IMR-90 (cell line): ENCODE measurements at regions not wholly inside any gene's neighbourhood (a gene's known extent, or its start where the extent isn't known, plus 50 kb on each side); places are given as distances from the start of the nearest gene placed in this dataset.
A peak's percentile ranks its signal among the peaks of the same experiment; 100 is the strongest.

ENCODE experiments used
- ATAC-seq: fragments of 200-7000 bp; cut with Tn5 transposase; 2 replicates; pipeline ENCODE4 v1.9.1; 2020; ENCODE audit warnings: low read depth, mild to moderate bottlenecking, moderate library complexity
- BruUV-seq: library from RNA; stranded (reverse); fragments of 400-500 nt; replicated peaks from 2 replicates; lab custom pipeline; 2021; lab: Mats Ljungman, UMichigan
- CTCF ChIA-PET: fragments of 300-600 bp; formaldehyde crosslinking; extraction: SDS; loops from one replicate; lab custom pipeline; 2021; ENCODE audit warnings: antibody characterized with exemption; lab: Yijun Ruan, JAX
- POLR2A ChIA-PET: fragments of 300-600 bp; sonication (Branson Sonifier 250); formaldehyde crosslinking; loops from one replicate; lab custom pipeline; 2022; ENCODE audit warnings: antibody characterized with exemption; ENCODE audit not compliant: unreplicated experiment; lab: Charles Lee
- DNase-seq: peaks from one replicate; pipeline ENCODE4 v3.0.0; 2013
- H2AFZ ChIP-seq: replicated peaks from 2 replicates; pipeline ENCODE3; 2013; ENCODE audit warnings: low read length, mild to moderate bottlenecking; ENCODE audit not compliant: poor library complexity
- H2AK5ac ChIP-seq: 2 replicates; pipeline ENCODE4 v1.6.1; 2013; ENCODE audit warnings: low read depth, low read length, inconsistent platforms
- H2AK9ac ChIP-seq: replicated peaks from 2 replicates; pipeline ENCODE3; 2013; ENCODE audit warnings: mild to moderate bottlenecking, low read depth, low read length, moderate library complexity; ENCODE audit not compliant: poor library complexity
- H2BK120ac ChIP-seq: 2 replicates; pipeline ENCODE4 v1.6.1; 2013; ENCODE audit warnings: low read depth, low read length, inconsistent platforms
- H2BK15ac ChIP-seq: 3 replicates; pipeline ENCODE4 v1.6.1; 2013; ENCODE audit warnings: low read depth, low read length, inconsistent platforms
- H2BK20ac ChIP-seq: 2 replicates; pipeline ENCODE4 v1.6.1; 2013; ENCODE audit warnings: low read depth, mild to moderate bottlenecking, inconsistent platforms, low read length, moderate library complexity
- H2BK5ac ChIP-seq: 2 replicates; pipeline ENCODE4 v1.6.1; 2013; ENCODE audit warnings: mild to moderate bottlenecking, low read depth, low read length, inconsistent platforms; ENCODE audit not compliant: poor library complexity, severe bottlenecking
- H3K14ac ChIP-seq: replicated peaks from 2 replicates; pipeline ENCODE4 v1.6.1; 2013; ENCODE audit warnings: low read depth, low read length, inconsistent platforms
- H3K18ac ChIP-seq: 2 replicates; pipeline ENCODE4 v1.6.1; 2013; ENCODE audit warnings: low read depth, low read length, control low read depth
- H3K23ac ChIP-seq: 2 replicates; pipeline ENCODE4 v1.6.1; 2013; ENCODE audit warnings: low read depth, low read length, inconsistent platforms
- H3K27ac ChIP-seq: 2 replicates; pipeline ENCODE4 v1.5.1; 2013; ENCODE audit warnings: mild to moderate bottlenecking, control low read depth, low read length; ENCODE audit not compliant: insufficient read depth
- H3K27me3 ChIP-seq: 2 replicates; pipeline ENCODE4 v1.6.1; 2013; ENCODE audit warnings: low read length; ENCODE audit not compliant: control insufficient read depth, insufficient read depth
- H3K36me3 ChIP-seq: 2 replicates; pipeline ENCODE4 v1.6.1; 2013; ENCODE audit warnings: low read length, mixed read lengths; ENCODE audit not compliant: control insufficient read depth, insufficient read depth
- H3K4ac ChIP-seq: 2 replicates; pipeline ENCODE4 v1.6.1; 2013; ENCODE audit warnings: low read depth, low read length, inconsistent platforms
- H3K4me1 ChIP-seq: 2 replicates; pipeline ENCODE4 v1.6.1; 2013; ENCODE audit warnings: low read length, mixed read lengths; ENCODE audit not compliant: control insufficient read depth, insufficient read depth
- H3K4me2 ChIP-seq: 2 replicates; pipeline ENCODE4 v1.6.1; 2013; ENCODE audit warnings: low read depth, mild to moderate bottlenecking, control low read depth, low read length, moderate library complexity
- H3K4me3 ChIP-seq: 2 replicates; pipeline ENCODE4 v1.5.1; 2013; ENCODE audit warnings: low read depth, mild to moderate bottlenecking, control low read depth, low read length, moderate library complexity; ENCODE audit not compliant: insufficient read depth
- H3K56ac ChIP-seq: 2 replicates; pipeline ENCODE4 v1.6.1; 2013; ENCODE audit warnings: low read length, inconsistent platforms; ENCODE audit not compliant: insufficient read depth; ENCODE audit errors: extremely low read depth
- H3K79me1 ChIP-seq, 2 experiments: 2 replicates each; pipeline ENCODE4 v1.6.1; 2013; ENCODE audit warnings: low read length in 2 of 2, inconsistent platforms in 1 of 2, low read depth in 1 of 2
- H3K9ac ChIP-seq: 2 replicates; pipeline ENCODE4 v1.6.1; 2013; ENCODE audit warnings: low read depth, low read length, control low read depth
- H3K9me1 ChIP-seq: 2 replicates; pipeline ENCODE4 v1.6.1; 2013; ENCODE audit warnings: low read length, inconsistent platforms; ENCODE audit not compliant: insufficient read depth
- H3K9me3 ChIP-seq: 2 replicates; pipeline ENCODE4 v1.6.1; 2013; ENCODE audit warnings: low read length; ENCODE audit not compliant: control insufficient read depth, insufficient read depth
- H4K20me1 ChIP-seq: 2 replicates; pipeline ENCODE4 v1.6.1; 2013; ENCODE audit warnings: low read length, inconsistent platforms; ENCODE audit not compliant: insufficient read depth
- H4K5ac ChIP-seq: 2 replicates; pipeline ENCODE4 v1.6.1; 2013; ENCODE audit warnings: mild to moderate bottlenecking, low read depth, low read length, control low read depth
- H4K8ac ChIP-seq, 2 experiments: 2 replicates each; pipeline ENCODE4 v1.6.1; 2013; ENCODE audit warnings: low read depth in 2 of 2, low read length in 2 of 2, control low read depth in 1 of 2, inconsistent platforms in 1 of 2
- H4K91ac ChIP-seq: 2 replicates; pipeline ENCODE4 v1.6.1; 2013; ENCODE audit warnings: low read depth, low read length, inconsistent platforms; ENCODE audit not compliant: insufficient read depth
- MAFK ChIP-seq: IDR thresholded peaks from 2 replicates; pipeline ENCODE4 v1.6.1; 2012; ENCODE audit warnings: low read depth, low read length, improper control_type of control experiment
- MXI1 ChIP-seq: IDR thresholded peaks from 2 replicates; pipeline ENCODE4 v1.6.1; 2012; ENCODE audit warnings: low read depth, mild to moderate bottlenecking, low read length, moderate library complexity, borderline replicate concordance
- RCOR1 ChIP-seq: IDR thresholded peaks from 2 replicates; pipeline ENCODE4 v1.6.1; 2012; ENCODE audit warnings: mild to moderate bottlenecking, low read length, improper control_type of control experiment; ENCODE audit not compliant: insufficient replicate concordance
- RFX5 ChIP-seq: IDR thresholded peaks from 2 replicates; pipeline ENCODE4 v1.8.0; 2012; ENCODE audit warnings: low read depth, mild to moderate bottlenecking, low read length, moderate library complexity
- dilution Hi-C: fragments of 300-500 bp; cut with HindIII; formaldehyde crosslinking; loops from one replicate; pipeline ENCODE4 v1.14.3; 2018; ENCODE audit warnings: low sequenced_read_pairs; ENCODE audit not compliant: unreplicated experiment
- in situ Hi-C: fragments of 300-500 bp; cut with MboI; formaldehyde crosslinking; loops from 3 replicates; pipeline ENCODE4 v1.14.3; 2019; ENCODE audit warnings: low sequenced_read_pairs, inconsistent platforms, mixed read lengths
- intact Hi-C: fragments of 100-400 bp; cut with micrococcal nuclease; formaldehyde crosslinking; loops from 2 replicates; pipeline ENCODE4 v1.10.0; 2022

- H3K18ac ChIP-seq, result no peak overlapping the region
- ChIA-PET POLR2A (no interaction called here), CTCF (no interaction called here)
- no peak overlapping the region for H3K14ac ChIP-seq
- no TSS peak for BruUV-seq
- H3K9ac ChIP-seq, result no peak overlapping the region
- H3K4me3 ChIP-seq, result no peak overlapping the region
- no peak overlapping the region for H3K56ac ChIP-seq
- no peak overlapping the region for H3K4ac ChIP-seq
- H3K4me1 ChIP-seq, result no peaks in the 10 kb centered on the region
- H2BK120ac ChIP-seq, result no peak overlapping the region
- DNase-seq, result no peak
- no peak overlapping the region for H4K8ac ChIP-seq
- dilution Hi-C loops, result no loop called here
- no peaks in the 10 kb centered on the region for H3K79me1 ChIP-seq
- H4K5ac ChIP-seq, result no peak overlapping the region
- no peaks in the 10 kb centered on the region for H3K36me3 ChIP-seq
- H3K4me2 ChIP-seq, result no peak overlapping the region
- no peak overlapping the region for H2AK9ac ChIP-seq
- no peaks in the 10 kb centered on the region for H3K9me1 ChIP-seq
- H2BK15ac ChIP-seq, result no peak overlapping the region
- intact Hi-C loops, result no loop called here
- no peaks in the 10 kb centered on the region for H4K20me1 ChIP-seq
- H3K23ac ChIP-seq, result no peak overlapping the region
- ATAC-seq, result no peak
- peaks cover 3% of the 10 kb centered on the region; the same call in 1 of the 2 replicates for H3K9me3 ChIP-seq
- H2BK5ac ChIP-seq, result no peak overlapping the region
- no peak overlapping the region for H4K91ac ChIP-seq
- H2AK5ac ChIP-seq, result no peak overlapping the region
- H3K27ac ChIP-seq, result no peak overlapping the region
- no peak overlapping the region for H2AFZ ChIP-seq
- peak; percentile 91 for TF ChIP-seq MAFK
- no peak for TF ChIP-seq MXI1
- TF ChIP-seq RCOR1, result no peak
- TF ChIP-seq RFX5, result no peak
- H2BK20ac ChIP-seq, result no peak overlapping the region
- no peaks in the 10 kb centered on the region for H3K27me3 ChIP-seq
- in situ Hi-C loops, result no loop called here
Measured at GRCh38 chr2:33730804-33731203, 131.7 kb upstream of the FAM98A start.
